ENCODE measurements at regions not wholly inside any gene's neighbourhood (a gene's known extent, or its start where the extent isn't known, plus 50 kb on each side); places are given as distances from the start of the nearest gene placed in this dataset.

DNA sequence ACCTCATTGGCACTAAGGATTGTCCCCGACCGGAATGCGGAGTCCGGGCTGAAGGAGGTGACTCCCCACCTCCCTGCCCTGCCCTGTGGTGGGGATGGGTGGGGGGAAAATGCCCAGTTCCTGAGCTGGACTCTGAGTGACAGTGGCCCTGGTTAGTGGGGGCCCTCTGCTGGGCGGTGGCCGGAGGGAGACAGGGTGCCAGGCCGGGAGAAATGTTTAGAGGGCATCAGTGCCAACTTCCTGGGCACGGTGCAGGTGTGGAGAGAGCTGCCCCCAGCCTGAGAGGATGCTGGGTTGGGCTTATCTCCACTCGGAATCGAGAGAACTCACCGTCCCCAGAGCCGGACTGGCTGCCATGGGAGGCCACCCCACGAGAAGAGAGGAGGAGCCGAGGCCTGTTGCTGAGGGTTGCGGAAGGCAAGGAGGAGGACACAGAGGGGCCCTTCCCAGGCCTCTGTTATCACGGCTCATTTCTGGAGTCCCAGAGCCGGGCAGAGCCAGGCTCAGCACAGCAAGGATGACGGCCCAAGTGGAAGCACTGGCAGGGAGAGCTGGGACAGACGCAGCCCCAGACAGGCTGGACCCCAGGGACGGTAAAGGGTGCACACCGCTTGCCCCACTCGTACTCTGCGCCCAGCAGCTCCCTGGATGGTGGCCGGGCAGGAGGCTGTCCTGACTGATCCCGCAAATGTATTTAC, 156.7 kb downstream of the KIF26A start:
- TF ChIP-seq, protein P1, sequence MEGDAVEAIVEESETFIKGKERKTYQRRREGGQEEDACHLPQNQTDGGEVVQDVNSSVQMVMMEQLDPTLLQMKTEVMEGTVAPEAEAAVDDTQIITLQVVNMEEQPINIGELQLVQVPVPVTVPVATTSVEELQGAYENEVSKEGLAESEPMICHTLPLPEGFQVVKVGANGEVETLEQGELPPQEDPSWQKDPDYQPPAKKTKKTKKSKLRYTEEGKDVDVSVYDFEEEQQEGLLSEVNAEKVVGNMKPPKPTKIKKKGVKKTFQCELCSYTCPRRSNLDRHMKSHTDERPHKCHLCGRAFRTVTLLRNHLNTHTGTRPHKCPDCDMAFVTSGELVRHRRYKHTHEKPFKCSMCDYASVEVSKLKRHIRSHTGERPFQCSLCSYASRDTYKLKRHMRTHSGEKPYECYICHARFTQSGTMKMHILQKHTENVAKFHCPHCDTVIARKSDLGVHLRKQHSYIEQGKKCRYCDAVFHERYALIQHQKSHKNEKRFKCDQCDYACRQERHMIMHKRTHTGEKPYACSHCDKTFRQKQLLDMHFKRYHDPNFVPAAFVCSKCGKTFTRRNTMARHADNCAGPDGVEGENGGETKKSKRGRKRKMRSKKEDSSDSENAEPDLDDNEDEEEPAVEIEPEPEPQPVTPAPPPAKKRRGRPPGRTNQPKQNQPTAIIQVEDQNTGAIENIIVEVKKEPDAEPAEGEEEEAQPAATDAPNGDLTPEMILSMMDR (IDR thresholded peaks at IDR 0.05; ENCODE audit: borderline replicate concordance, extremely low read depth, low read length, poor library complexity, severe bottlenecking): no peak
- TF ChIP-seq EZH2 (IDR thresholded peaks at IDR 0.05; ENCODE audit: borderline replicate concordance, low read depth, low read length, severe bottlenecking): no peak
